Sigmoid colon (tissue), 4 donors: ENCODE measurements at regions not wholly inside any gene's neighbourhood (a gene's known extent, or its start where the extent isn't known, plus 50 kb on each side); places are given as distances from the start of the nearest gene placed in this dataset.

ENCODE experiments used
- CTCF ChIP-seq, 4 experiments: fragments of 450-650 bp in 3 of 4; fragments of 200-600 bp in 1 of 4; IDR thresholded peaks; one replicate each; pipeline ENCODE4 v1.5.1; 2016 to 2019; ENCODE audit warnings: antibody characterized with exemption in 4 of 4, mild to moderate bottlenecking in 3 of 4, moderate library complexity in 2 of 4
- POLR2A ChIP-seq, 2 donors: fragments of 450-650 bp; IDR thresholded peaks; one replicate each; pipeline ENCODE4 v1.6.1; 2016; ENCODE audit warnings: antibody characterized with exemption in 2 of 2, mild to moderate bottlenecking in 2 of 2, moderate library complexity in 2 of 2
- POLR2AphosphoS5 ChIP-seq, 4 donors: sonication (generic); formaldehyde crosslinking; IDR thresholded peaks; one replicate each; pipeline ENCODE4 v1.6.1; 2017; ENCODE audit warnings: antibody characterized with exemption in 4 of 4

- TF ChIP-seq CTCF (IDR thresholded peaks at IDR 0.05) (no peak), POLR2A (IDR thresholded peaks at IDR 0.05) (no peak), POLR2AphosphoS5 (IDR thresholded peaks at IDR 0.05) (no peak)
Observed at GRCh38 chr6:121698617-121699016, 263.2 kb downstream of the GJA1 start.
